ENCODE measurements at regions not wholly inside any gene's neighbourhood (a gene's known extent, or its start where the extent isn't known, plus 50 kb on each side); places are given as distances from the start of the nearest gene placed in this dataset.

- no peak for DNase-seq
Measured at GRCh38 chr2:180523621-180524340, 456.6 kb upstream of the UBE2E3 start.

DNA sequence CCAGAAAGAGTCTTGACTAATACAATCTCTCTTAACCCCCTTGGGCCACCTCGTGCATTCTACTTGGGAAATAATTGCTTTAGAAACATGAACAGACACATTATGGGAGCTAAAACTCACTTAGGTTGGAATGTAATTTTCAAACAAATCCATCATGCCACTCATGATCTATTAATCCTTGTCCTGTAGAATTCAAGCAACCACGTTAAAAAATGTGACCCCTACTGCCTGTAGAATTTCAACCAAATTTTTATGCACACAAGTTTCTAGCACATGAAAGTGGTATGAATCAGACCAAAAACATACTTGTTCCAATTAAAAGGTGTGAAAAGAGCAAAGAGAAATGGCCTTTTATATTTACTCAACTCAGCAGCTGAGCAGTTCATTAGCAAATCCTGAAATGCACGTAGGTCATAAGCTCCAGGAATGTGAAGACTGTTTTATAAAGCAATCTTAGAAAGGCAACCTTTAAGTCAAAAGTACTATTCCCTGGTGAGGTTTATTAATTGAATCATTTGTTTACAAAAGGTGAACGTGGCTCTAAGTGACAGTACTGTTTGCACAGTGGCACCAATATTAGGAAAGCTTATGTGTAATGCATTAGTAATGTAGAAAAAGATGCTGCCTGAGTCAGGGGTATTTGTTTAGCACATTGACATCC lies 459.4 kb upstream of the UBE2E3 start:
- no peak for DNase-seq

- no peak for DNase-seq
Measured at GRCh38 chr2:180520206-180520605, 460.2 kb upstream of the UBE2E3 start.

GRCh38 chr2:180519276-180519675 lies 461.1 kb upstream of the UBE2E3 start:
- DNase-seq, result no peak

GRCh38 chr2:180516232-180516631 lies 464.2 kb upstream of the UBE2E3 start:
- no peak for DNase-seq

GRCh38 chr2:180513389-180513788 lies 467.0 kb upstream of the UBE2E3 start:
- no peak for DNase-seq

DNA sequence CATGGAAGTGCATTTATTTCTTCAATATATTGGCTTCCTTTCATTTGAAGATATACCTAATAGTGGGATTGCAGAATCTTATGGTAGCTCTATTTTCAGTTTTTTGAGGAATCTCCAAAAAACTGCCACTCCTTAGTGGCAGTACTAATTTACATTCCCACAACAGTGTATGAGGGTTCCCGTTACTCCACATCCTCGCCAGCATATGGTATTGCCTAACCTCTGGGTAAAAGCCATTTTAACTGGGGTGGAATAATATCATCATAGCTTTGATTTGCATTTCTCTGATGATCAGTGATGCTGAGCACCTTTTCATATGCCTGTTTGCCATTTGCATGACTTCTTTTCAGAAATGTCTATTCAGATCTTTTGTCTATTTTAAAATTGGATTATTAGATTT lies 471.9 kb upstream of the UBE2E3 start:
- no peak for DNase-seq

GRCh38 chr2:180507028-180507427 lies 473.4 kb upstream of the UBE2E3 start:
- DNase-seq, result no peak

DNA sequence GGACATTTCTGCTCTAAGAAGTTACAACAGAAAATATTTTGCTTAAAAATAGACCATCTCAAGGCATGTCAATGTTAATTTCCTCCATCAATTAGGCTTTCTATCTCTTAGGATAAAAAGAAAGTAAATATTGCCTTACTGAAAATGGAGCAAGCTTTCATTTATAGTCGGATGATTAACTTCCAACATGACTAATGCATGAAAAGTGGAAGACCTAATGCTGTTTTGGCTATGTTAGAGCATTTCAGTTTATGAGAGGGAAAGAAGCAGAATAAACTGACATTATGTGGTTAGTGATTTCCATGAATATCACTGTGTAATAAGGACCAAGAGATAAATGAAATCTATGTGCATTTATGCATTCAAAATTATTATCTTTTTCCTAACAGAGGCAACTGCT lies 475.2 kb upstream of the UBE2E3 start:
- no peak for DNase-seq

DNA sequence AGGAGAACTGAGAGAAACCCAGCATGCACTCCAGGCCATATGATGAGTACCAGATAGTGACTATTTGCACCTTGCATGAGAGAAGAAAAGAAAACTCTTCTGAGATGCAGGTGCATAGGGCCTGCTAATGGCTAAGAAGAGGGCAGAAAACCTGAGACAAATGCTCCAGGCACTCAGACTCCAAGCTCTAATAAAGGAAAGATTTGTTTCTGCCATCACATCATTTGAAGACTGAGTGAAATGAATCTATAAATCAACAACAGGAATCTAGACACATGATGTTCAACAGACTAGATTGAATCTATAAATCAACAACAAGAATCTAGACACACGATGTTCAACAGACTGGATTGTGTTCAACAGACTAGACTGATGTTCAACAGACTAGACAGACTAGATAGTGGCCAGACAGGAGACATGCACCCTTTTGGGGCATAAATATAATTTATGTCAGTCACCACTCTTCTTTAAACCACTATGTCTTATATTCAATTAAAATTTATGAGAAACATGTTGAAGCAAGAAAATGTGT lies 482.7 kb upstream of the UBE2E3 start:
- no peak for DNase-seq

DNA sequence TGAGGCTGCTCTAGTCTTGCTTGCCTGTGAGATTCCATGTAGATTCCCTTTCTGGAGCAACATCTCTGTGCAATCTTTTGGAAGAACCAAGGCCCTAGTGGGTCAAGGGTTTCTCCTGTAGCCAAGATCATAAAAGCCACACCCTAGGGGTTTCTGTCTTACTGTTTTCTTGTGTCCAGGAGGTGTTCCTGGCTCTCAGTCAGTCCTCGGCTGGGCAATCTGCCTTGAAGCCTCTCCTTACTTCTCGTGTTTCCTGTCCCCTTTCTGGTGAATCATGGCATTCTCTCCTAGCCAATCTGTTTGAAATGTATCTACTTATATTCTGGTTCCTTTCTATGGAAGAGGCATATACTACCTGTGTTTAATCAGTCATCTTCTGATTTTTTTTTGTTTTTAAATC lies 484.8 kb upstream of the UBE2E3 start:
- DNase-seq, result no peak

- no peak for DNase-seq
Measured at GRCh38 chr2:180494286-180494685, 486.1 kb upstream of the UBE2E3 start.

DNA sequence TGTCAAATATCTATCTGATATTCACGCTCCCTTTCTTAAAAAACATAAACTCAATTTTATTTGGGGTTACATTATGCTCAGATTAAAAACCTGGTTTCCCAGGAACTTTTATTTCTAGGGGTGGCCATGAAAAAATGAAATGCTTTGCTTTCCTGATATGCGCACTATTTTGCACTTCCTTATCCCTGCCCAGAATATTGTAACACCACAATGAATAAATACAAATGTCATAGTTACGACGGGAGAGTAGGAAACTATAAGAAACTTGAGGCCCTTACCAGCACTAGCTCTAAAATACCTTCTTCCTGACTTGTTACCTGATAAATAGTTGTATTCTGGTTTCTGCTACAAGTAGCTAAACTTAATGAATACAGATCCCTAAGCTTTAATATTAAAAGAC lies 475.6 kb upstream of the CWC22 start:
- DNase-seq, result no peak

- DNase-seq, result no peak
Measured at GRCh38 chr2:180481998-180482397, 474.9 kb upstream of the CWC22 start.

GRCh38 chr2:180478883-180479282 lies 471.8 kb upstream of the CWC22 start:
- DNase-seq, result no peak

DNA sequence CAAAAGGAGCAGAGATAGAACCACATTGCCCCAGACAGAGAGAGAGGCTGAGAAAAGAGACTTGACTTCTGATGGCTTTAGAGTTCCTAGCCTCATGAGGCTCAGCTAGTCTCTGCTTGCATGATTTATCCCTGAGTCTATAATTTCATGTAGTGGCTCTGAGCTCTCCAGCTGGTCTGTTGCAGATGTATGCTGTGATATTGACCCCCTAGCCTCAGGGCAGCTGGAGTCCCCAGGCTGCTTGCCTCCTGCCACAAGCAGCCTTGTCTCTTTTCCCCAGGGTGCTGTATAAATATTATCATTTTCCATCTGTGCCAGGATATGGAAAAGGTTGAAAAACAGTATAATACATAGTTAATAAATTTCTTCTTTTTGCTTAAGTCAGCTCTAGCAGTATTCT lies 467.6 kb upstream of the CWC22 start:
- DNase-seq, result no peak

DNA sequence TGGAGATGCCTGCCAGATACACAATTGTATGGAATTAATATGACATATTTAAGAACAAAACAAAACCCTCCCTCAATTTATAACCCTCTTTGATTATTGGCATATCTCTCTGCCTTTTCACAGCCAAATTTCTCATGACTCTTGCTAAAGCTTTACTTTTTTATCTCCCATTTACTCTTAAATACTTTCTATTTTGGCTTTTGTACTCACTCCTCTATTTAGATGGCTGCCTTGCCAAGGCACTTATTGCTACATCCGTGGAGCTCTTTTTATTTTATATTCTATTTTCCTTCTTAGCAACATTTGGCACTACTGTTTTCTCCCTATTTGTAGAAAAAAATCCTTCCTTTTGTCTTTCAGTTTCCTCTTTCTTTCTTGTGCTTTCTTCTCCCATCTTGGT lies 466.4 kb upstream of the CWC22 start:
- no peak for DNase-seq

- DNase-seq, result no peak
Measured at GRCh38 chr2:180472133-180472532, 465.0 kb upstream of the CWC22 start.

DNA sequence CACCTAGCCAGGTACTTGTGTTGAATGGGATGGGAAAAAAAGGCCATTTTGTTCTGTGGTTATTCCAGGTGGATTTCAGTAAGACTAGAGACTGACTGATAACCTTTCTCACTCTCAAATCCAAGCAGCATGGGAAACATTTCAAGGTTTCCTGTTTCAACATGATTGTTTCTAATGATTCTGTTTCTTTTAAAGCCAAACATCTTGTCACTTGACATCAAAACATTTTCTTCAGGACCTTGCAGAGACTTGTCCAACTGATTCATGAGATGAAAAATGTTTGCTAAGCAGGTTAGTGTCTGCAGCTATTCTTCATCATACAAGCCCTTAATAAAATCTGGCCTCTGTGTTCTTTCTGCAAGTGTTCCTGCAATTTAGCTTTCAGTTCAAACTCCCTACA lies 456.5 kb upstream of the CWC22 start:
- no peak for DNase-seq

DNA sequence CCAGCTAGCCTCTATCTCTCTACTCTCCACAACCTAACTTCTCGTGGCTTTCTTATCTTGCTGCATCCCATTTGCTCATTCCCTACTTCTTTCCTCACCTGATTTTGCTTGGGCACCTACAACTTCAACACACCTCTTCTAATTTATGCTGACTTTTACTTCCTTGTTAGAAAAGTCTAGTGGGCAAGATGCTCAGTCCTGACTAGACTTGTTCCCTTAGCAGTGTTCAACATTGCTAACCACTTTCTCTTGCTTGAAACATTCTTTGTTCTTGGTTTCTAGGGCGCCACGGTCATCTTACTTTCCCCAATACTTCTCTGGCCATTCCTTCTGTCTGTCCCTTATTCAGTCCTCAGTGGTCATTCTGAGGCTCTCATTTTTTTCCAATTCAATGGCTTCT lies 454.7 kb upstream of the CWC22 start:
- no peak for DNase-seq

- DNase-seq, result no peak
Measured at GRCh38 chr2:180456801-180457200, 449.7 kb upstream of the CWC22 start.

DNA sequence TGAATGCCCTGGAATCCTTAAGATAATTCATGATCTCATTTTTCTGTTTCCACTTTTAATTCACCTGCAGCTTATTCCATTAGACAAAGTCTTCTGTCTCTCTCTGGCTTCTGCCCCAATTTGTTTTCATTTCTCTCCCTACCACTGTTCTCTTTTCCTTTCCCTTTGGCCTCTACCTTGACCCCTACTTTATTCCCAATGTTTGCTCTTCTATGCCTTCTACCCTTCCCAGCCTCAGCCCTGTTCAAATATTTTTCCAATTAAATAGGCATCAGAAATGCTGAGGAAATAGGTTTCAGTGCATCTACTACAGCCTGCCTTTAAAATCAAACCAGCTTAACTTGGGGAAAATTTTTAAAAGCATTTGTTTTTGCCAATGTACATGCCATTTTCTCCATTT lies 443.7 kb upstream of the CWC22 start:
- DNase-seq, result no peak

DNA sequence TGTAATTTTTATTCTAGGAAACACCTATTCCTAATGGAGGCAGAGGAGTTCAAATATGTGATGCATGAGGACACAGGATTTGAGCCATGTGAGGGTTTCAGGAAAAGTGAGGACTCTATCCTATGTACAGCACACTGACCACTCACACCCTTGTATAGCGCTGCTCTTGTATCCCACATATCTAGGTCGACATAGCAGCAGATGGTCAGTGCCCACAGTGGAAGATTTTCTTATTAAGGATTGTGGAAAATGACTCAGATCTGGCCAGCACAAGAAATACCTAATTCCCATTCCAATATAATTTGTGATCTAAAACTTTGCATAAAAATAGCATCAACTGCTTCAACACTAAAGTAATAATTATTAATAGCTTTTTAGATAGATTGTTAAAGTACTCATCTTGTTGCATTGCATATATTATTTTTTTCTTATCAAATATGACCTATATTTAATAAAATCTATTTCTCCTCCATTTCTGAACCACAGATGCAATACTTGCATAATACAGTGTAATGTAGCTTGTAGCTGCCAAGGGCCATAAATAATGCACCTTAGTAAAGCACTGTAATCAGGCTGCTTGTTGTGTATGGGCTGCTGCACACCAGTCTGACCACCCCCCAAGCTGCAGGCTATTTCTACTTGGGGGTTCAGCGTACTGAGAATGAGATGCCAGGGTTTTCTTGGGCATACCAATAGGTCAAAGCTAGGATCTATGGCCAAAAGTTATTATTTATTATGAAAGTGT lies 442.2 kb upstream of the CWC22 start:
- DNase-seq, result no peak

DNA sequence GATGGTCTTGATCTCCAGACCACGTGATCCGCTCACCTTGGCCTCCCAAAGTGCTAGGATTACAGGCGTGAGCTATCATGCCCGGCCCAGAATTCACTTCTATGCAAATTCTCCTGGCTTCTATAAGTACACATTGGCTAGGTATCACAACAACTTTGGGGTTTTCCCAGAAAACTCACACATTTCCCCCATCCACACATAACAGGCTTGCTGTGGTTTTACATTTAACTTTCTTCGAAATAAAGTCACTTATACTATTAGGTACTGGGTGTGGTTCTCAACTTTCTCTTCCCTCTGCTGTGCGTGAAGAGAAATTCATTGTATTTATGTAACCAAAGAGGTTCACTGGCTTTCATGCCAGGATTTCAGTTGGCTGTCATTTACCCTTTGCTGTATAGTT lies 439.4 kb upstream of the CWC22 start:
- no peak for DNase-seq
